HK-2 (cell line): ENCODE measurements at regions not wholly inside any gene's neighbourhood (a gene's known extent, or its start where the extent isn't known, plus 50 kb on each side); places are given as distances from the start of the nearest gene placed in this dataset.

Experiments
- DNase-seq: peaks from one replicate; pipeline ENCODE4 v3.0.0-alpha.2; 2018; ENCODE audit not compliant: unreplicated experiment

- DNase-seq, result no peak
These were observed 89.8 kb upstream of the NEUROD1 start for GRCh38 chr2:181770150-181770549.

- no peak for DNase-seq
These were observed 91.0 kb upstream of the NEUROD1 start for GRCh38 chr2:181771356-181771755.

- DNase-seq, result no peak
These were observed 92.0 kb upstream of the NEUROD1 start for GRCh38 chr2:181772334-181772733.

- no peak for DNase-seq
These were observed 92.5 kb upstream of the NEUROD1 start for GRCh38 chr2:181772777-181773176.

- DNase-seq, result no peak
These were observed 94.4 kb upstream of the NEUROD1 start for GRCh38 chr2:181774685-181775084.

- no peak for DNase-seq
These were observed 96.0 kb upstream of the NEUROD1 start for GRCh38 chr2:181776336-181776735.

GRCh38 chr2:181777734-181778133, 97.4 kb upstream of the NEUROD1 start:
- DNase-seq, result no peak

- DNase-seq, result no peak
These were observed 98.4 kb upstream of the NEUROD1 start for GRCh38 chr2:181778621-181779201.

- no peak for DNase-seq
These were observed 99.1 kb upstream of the NEUROD1 start for GRCh38 chr2:181779288-181780021.

- DNase-seq, result no peak
These were observed 99.8 kb upstream of the NEUROD1 start for GRCh38 chr2:181780047-181780651.

- no peak for DNase-seq
These were observed 100.3 kb upstream of the NEUROD1 start for GRCh38 chr2:181780657-181781056.

GRCh38 chr2:181781078-181781786, 100.9 kb upstream of the NEUROD1 start:
- DNase-seq, result peak; percentile 14

- DNase-seq, result no peak
These were observed 102.3 kb upstream of the NEUROD1 start for GRCh38 chr2:181782660-181783059.

GRCh38 chr2:181784556-181784955, 104.2 kb upstream of the NEUROD1 start:
- DNase-seq, result no peak

GRCh38 chr2:181785691-181786344, 105.5 kb upstream of the NEUROD1 start:
- no peak for DNase-seq

GRCh38 chr2:181786371-181787228, 104.9 kb upstream of the ITPRID2 start:
- no peak for DNase-seq

- no peak for DNase-seq
These were observed 104.1 kb upstream of the ITPRID2 start for GRCh38 chr2:181787310-181788048.

- DNase-seq, result no peak
These were observed 102.5 kb upstream of the ITPRID2 start for GRCh38 chr2:181788897-181789555.

- DNase-seq, result no peak
These were observed 101.6 kb upstream of the ITPRID2 start for GRCh38 chr2:181789827-181790448.
